K562 (cell line): ENCODE measurements at regions not wholly inside any gene's neighbourhood (a gene's known extent, or its start where the extent isn't known, plus 50 kb on each side); places are given as distances from the start of the nearest gene placed in this dataset.

ENCODE experiments used
- FOXM1 ChIP-seq, 2 experiments: fragments of 450-650 bp in 1 of 2; sonication (generic) in 1 of 2; formaldehyde crosslinking in 1 of 2; IDR thresholded peaks; 2 replicates each; pipeline versions ENCODE4 v1.6.1 to v1.9.0; 2017 to 2022; ENCODE audit warnings: low read depth in 2 of 2, mild to moderate bottlenecking in 2 of 2, missing genetic modification reagents in 1 of 2, moderate library complexity in 1 of 2
- KHSRP ChIP-seq: fragments of 450-650 bp; IDR thresholded peaks from 2 replicates; pipeline ENCODE4 v1.6.1; 2017
- POLR2AphosphoS5 ChIP-seq: IDR thresholded peaks from 2 replicates; pipeline ENCODE4 v1.6.1; 2011; ENCODE audit warnings: mild to moderate bottlenecking, low read depth, low read length, moderate library complexity; ENCODE audit not compliant: control insufficient read depth, insufficient read depth
- TARDBP ChIP-seq: fragments of 450-650 bp; IDR thresholded peaks from 2 replicates; pipeline ENCODE4 v1.6.1; 2016
- ZFP91 ChIP-seq: sonication (generic); formaldehyde crosslinking; IDR thresholded peaks from 2 replicates; pipeline ENCODE4 v1.8.0; 2022; ENCODE audit warnings: mild to moderate bottlenecking, missing genetic modification reagents

GRCh38 chr2:238714038-238714528 lies 133.8 kb upstream of the TWIST2 start:
- no peak for TF ChIP-seq FOXM1 (IDR thresholded peaks at IDR 0.05; ENCODE audit: low read depth)
- TF ChIP-seq FOXM1 (CRISPR knock-in tag; IDR thresholded peaks at IDR 0.05; ENCODE audit: low read depth): no peak
- no peak for TF ChIP-seq TARDBP
- TF ChIP-seq KHSRP: no peak
- no peak for TF ChIP-seq POLR2AphosphoS5
- no peak for TF ChIP-seq ZFP91 (CRISPR knock-in tag)
